H9 (cell line): ENCODE measurements at regions not wholly inside any gene's neighbourhood (a gene's known extent, or its start where the extent isn't known, plus 50 kb on each side); places are given as distances from the start of the nearest gene placed in this dataset.

ENCODE experiments used
- DNase-seq: peaks from one replicate; pipeline ENCODE4 v3.0.0-alpha.2; 2017
- H2AFZ ChIP-seq: one replicate; pipeline ENCODE4 v1.6.1; 2013; ENCODE audit warnings: mild to moderate bottlenecking, low read length, control low read depth, moderate library complexity
- H2AK5ac ChIP-seq: 2 replicates; pipeline ENCODE4 v1.6.1; 2013; ENCODE audit warnings: low read length, control low read depth, mixed read lengths; ENCODE audit not compliant: insufficient read length
- H2BK120ac ChIP-seq: one replicate; pipeline ENCODE4 v1.6.1; 2013; ENCODE audit warnings: low read depth, mild to moderate bottlenecking, low read length, control low read depth, inconsistent platforms; ENCODE audit not compliant: poor library complexity, severe bottlenecking
- H2BK12ac ChIP-seq: 2 replicates; pipeline ENCODE4 v1.6.1; 2013; ENCODE audit warnings: low read length, control low read depth, mixed read lengths, low read depth; ENCODE audit not compliant: insufficient read length
- H2BK15ac ChIP-seq: 2 replicates; pipeline ENCODE4 v1.6.1; 2013; ENCODE audit warnings: low read depth, low read length, control low read depth
- H2BK20ac ChIP-seq: one replicate; pipeline ENCODE4 v1.6.1; 2013; ENCODE audit warnings: low read depth, mild to moderate bottlenecking, low read length, control low read depth, inconsistent platforms; ENCODE audit not compliant: poor library complexity, severe bottlenecking
- H2BK5ac ChIP-seq: 2 replicates; pipeline ENCODE4 v1.6.1; 2013; ENCODE audit warnings: low read length, control low read depth, mixed read lengths; ENCODE audit not compliant: insufficient read length
- H3K14ac ChIP-seq: 2 replicates; pipeline ENCODE4 v1.6.1; 2013; ENCODE audit warnings: low read length, control low read depth; ENCODE audit not compliant: insufficient read depth
- H3K18ac ChIP-seq: 2 replicates; pipeline ENCODE4 v1.6.1; 2013; ENCODE audit warnings: low read depth, mild to moderate bottlenecking, mixed read lengths, low read length, control low read depth; ENCODE audit not compliant: insufficient read length
- H3K23ac ChIP-seq: 2 replicates; pipeline ENCODE4 v1.6.1; 2013; ENCODE audit warnings: low read length, control low read depth, mixed read lengths, low read depth; ENCODE audit not compliant: insufficient read length
- H3K23me2 ChIP-seq: 2 replicates; pipeline ENCODE4 v1.6.1; 2013; ENCODE audit warnings: low read depth, mild to moderate bottlenecking, mixed read lengths, low read length, control low read depth; ENCODE audit not compliant: insufficient read length, poor library complexity, severe bottlenecking
- H3K27ac ChIP-seq: 2 replicates; pipeline ENCODE4 v1.5.1; 2013; ENCODE audit warnings: low read length, control low read depth, mixed read lengths, low read depth; ENCODE audit not compliant: insufficient read length
- H3K27me3 ChIP-seq: 2 replicates; pipeline ENCODE4 v1.6.1; 2013; ENCODE audit warnings: low read length, control low read depth, inconsistent platforms; ENCODE audit not compliant: insufficient read depth
- H3K4ac ChIP-seq: 2 replicates; pipeline ENCODE4 v1.6.1; 2013; ENCODE audit warnings: low read depth, mild to moderate bottlenecking, control low read depth, inconsistent platforms, low read length, moderate library complexity
- H3K4me1 ChIP-seq: 2 replicates; pipeline ENCODE4 v1.6.1; 2013; ENCODE audit warnings: low read length, control low read depth, inconsistent platforms; ENCODE audit not compliant: insufficient read depth
- H3K4me2 ChIP-seq: 2 replicates; pipeline ENCODE4 v1.6.1; 2013; ENCODE audit warnings: low read length, control low read depth, mixed read lengths; ENCODE audit not compliant: insufficient read length, insufficient read depth
- H3K56ac ChIP-seq: 2 replicates; pipeline ENCODE4 v1.6.1; 2013; ENCODE audit warnings: low read depth, mild to moderate bottlenecking, mixed read lengths, low read length, control low read depth; ENCODE audit not compliant: insufficient read length
- H3K79me1 ChIP-seq: 2 replicates; pipeline ENCODE4 v1.6.1; 2013; ENCODE audit warnings: low read depth, mild to moderate bottlenecking, moderate library complexity, low read length, control low read depth, inconsistent platforms; ENCODE audit not compliant: insufficient read depth, poor library complexity, severe bottlenecking
- H3K79me2 ChIP-seq: 2 replicates; pipeline ENCODE4 v1.6.1; 2013; ENCODE audit warnings: low read length, control low read depth, inconsistent platforms; ENCODE audit not compliant: insufficient read depth
- H3K9ac ChIP-seq: 2 replicates; pipeline ENCODE4 v1.6.1; 2013; ENCODE audit warnings: low read length, control low read depth, mixed read lengths; ENCODE audit not compliant: insufficient read length; ENCODE audit errors: extremely low read depth
- H3K9me3 ChIP-seq: one replicate; pipeline ENCODE4 v1.6.1; 2013; ENCODE audit warnings: low read depth, low read length, inconsistent platforms; ENCODE audit not compliant: control insufficient read depth
- H3T11ph ChIP-seq: one replicate; pipeline ENCODE4 v1.6.1; 2013; ENCODE audit warnings: mild to moderate bottlenecking, low read length, control low read depth, inconsistent platforms
- H4K20me1 ChIP-seq: one replicate; pipeline ENCODE4 v1.6.1; 2013; ENCODE audit not compliant: control insufficient read depth, insufficient read length, insufficient read depth
- H4K5ac ChIP-seq: 2 replicates; pipeline ENCODE4 v1.6.1; 2013; ENCODE audit warnings: low read depth, mild to moderate bottlenecking, mixed read lengths, low read length, control low read depth; ENCODE audit not compliant: insufficient read length
- H4K8ac ChIP-seq: replicated peaks from 2 replicates; pipeline ENCODE4 v1.6.1; 2013; ENCODE audit warnings: low read length, control low read depth, mixed read lengths, low read depth; ENCODE audit not compliant: insufficient read length
- H4K91ac ChIP-seq: 2 replicates; pipeline ENCODE4 v1.6.1; 2013; ENCODE audit warnings: low read depth, mild to moderate bottlenecking, moderate library complexity, mixed read lengths, low read length, control low read depth; ENCODE audit not compliant: insufficient read length
- H3K27ac Mint-ChIP-seq, 3 experiments: 2 replicates in 2 of 3; 3 replicates in 1 of 3; pipeline ENCODE4 v1.8.0; 2020 to 2021; ENCODE audit warnings: mixed read lengths in 3 of 3, mild to moderate bottlenecking in 1 of 3, moderate library complexity in 1 of 3
- H3K27me3 Mint-ChIP-seq: 2 replicates; pipeline ENCODE4 v1.8.0; 2021; ENCODE audit warnings: low read depth, mild to moderate bottlenecking, moderate library complexity, mixed read lengths
- H3K36me3 Mint-ChIP-seq, 3 experiments: 2 replicates in 2 of 3; 3 replicates in 1 of 3; pipeline ENCODE4 v1.8.0; 2020 to 2021; ENCODE audit warnings: low read depth in 3 of 3, mixed read lengths in 3 of 3; ENCODE audit not compliant: insufficient read depth in 1 of 3
- H3K4me1 Mint-ChIP-seq, 2 experiments: 2 replicates each; pipeline ENCODE4 v1.8.0; 2020; ENCODE audit warnings: mixed read lengths in 2 of 2
- H3K4me3 Mint-ChIP-seq, 2 experiments: 2 replicates in 1 of 2; 3 replicates in 1 of 2; pipeline ENCODE4 v1.8.0; 2020 to 2021; ENCODE audit warnings: mild to moderate bottlenecking in 2 of 2, mixed read lengths in 2 of 2, moderate library complexity in 1 of 2
- H3K9me3 Mint-ChIP-seq, 2 experiments: 2 replicates in 1 of 2; 3 replicates in 1 of 2; pipeline ENCODE4 v1.8.0; 2020; ENCODE audit warnings: mild to moderate bottlenecking in 2 of 2, mixed read lengths in 2 of 2, moderate library complexity in 1 of 2
- WGBS: extraction: QIAGEN DNeasy Blood & Tissue Kit; methylation state at CpG from one replicate; pipeline ENCODE4 v1.1.7; 2013; ENCODE audit warnings: missing lambda C conversion rate, low lambda C conversion rate, mixed read lengths; ENCODE audit not compliant: insufficient read length; ENCODE audit errors: extremely low coverage; 5-methylcytosine and 5-hydroxymethylcytosine counted together
- TF ChIP-seq, protein P1 (sequence below): fragments of 200-600 bp; sonication (generic); conservative IDR thresholded peaks from 3 replicates; pipeline ENCODE4 v1.8.0; 2021; ENCODE audit warnings: antibody characterized with exemption, mild to moderate bottlenecking

DNA sequence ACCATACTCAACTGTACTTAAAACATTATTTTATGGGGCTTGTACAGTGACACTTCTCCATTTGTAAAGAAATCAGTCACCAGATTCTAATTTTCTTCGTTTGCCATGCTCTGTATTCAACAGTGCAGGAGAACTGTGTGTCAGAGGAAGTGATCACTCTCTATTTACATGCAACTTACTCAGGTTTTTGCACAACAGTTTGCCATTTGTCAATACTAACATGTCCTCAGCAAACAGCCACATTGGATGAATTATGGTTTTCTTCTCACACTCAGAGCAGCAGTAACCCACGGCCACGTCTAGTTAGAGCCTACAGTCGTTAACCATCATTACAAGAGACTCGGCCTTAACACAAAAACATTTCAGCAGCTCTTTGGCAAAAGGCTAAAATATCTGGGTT is 69.2 kb upstream of the SP4 start:
- Histone ChIP-seq H2BK5ac (no peak overlapping the region), H2BK120ac (no peak overlapping the region), H3K79me1 (no peaks in the 10 kb centered on the region), H2AFZ (no peak overlapping the region), H4K5ac (no peak overlapping the region), H4K8ac (no peak overlapping the region), H3K27ac (no peak overlapping the region), H3K23me2 (no peaks in the 10 kb centered on the region), H3K56ac (no peak overlapping the region), H3K4me2 (no peak overlapping the region), H3K18ac (no peak overlapping the region), H3K23ac (no peak overlapping the region), H4K91ac (no peak overlapping the region), H2AK5ac (no peak overlapping the region), H3K14ac (no peak overlapping the region), H3T11ph (no peak overlapping the region), H3K9ac (no peak overlapping the region), H2BK20ac (no peak overlapping the region), H3K79me2 (no peaks in the 10 kb centered on the region), H3K4ac (no peak overlapping the region), H4K20me1 (no peaks in the 10 kb centered on the region), H3K4me1 (0 out of 2 replicates have a peak, but pooled peaks cover 2% of the 10 kb centered on the region), H3K27me3 (no peaks in the 10 kb centered on the region), H2BK15ac (no peak overlapping the region), H2BK12ac (no peak overlapping the region), H3K9me3 (no peaks in the 10 kb centered on the region)
- no peaks in the 10 kb centered on the region for H3K36me3 Mint-ChIP-seq
- H3K4me1 Mint-ChIP-seq, result 0 out of 4 replicates have a peak, but pooled peaks cover 0 to 2% of the 10 kb centered on the region in 2 experiments
- H3K4me3 Mint-ChIP-seq, result no peak overlapping the region
- no peak overlapping the region for H3K27ac Mint-ChIP-seq
- no CpG with 5 or more reads among the region's 5 CpGs for WGBS
- no peaks in the 10 kb centered on the region; a peak in 1 of 5 replicates for H3K9me3 Mint-ChIP-seq
- DNase-seq, result no peak
- no peaks in the 10 kb centered on the region for H3K27me3 Mint-ChIP-seq
- TF ChIP-seq, protein P1, sequence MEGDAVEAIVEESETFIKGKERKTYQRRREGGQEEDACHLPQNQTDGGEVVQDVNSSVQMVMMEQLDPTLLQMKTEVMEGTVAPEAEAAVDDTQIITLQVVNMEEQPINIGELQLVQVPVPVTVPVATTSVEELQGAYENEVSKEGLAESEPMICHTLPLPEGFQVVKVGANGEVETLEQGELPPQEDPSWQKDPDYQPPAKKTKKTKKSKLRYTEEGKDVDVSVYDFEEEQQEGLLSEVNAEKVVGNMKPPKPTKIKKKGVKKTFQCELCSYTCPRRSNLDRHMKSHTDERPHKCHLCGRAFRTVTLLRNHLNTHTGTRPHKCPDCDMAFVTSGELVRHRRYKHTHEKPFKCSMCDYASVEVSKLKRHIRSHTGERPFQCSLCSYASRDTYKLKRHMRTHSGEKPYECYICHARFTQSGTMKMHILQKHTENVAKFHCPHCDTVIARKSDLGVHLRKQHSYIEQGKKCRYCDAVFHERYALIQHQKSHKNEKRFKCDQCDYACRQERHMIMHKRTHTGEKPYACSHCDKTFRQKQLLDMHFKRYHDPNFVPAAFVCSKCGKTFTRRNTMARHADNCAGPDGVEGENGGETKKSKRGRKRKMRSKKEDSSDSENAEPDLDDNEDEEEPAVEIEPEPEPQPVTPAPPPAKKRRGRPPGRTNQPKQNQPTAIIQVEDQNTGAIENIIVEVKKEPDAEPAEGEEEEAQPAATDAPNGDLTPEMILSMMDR, result no peak
